WI38 (cell line): ENCODE measurements at regions not wholly inside any gene's neighbourhood (a gene's known extent, or its start where the extent isn't known, plus 50 kb on each side); places are given as distances from the start of the nearest gene placed in this dataset.

Experiments
- H3K4me3 ChIP-seq: 2 replicates; pipeline ENCODE4 v1.5.1; 2011; ENCODE audit warnings: low read depth, mild to moderate bottlenecking, control low read depth, low read length
- TF ChIP-seq, protein P1 (sequence below): IDR thresholded peaks from 2 replicates; pipeline ENCODE4 v1.5.1; 2012; ENCODE audit warnings: low read depth, mild to moderate bottlenecking, control low read depth, low read length

DNA sequence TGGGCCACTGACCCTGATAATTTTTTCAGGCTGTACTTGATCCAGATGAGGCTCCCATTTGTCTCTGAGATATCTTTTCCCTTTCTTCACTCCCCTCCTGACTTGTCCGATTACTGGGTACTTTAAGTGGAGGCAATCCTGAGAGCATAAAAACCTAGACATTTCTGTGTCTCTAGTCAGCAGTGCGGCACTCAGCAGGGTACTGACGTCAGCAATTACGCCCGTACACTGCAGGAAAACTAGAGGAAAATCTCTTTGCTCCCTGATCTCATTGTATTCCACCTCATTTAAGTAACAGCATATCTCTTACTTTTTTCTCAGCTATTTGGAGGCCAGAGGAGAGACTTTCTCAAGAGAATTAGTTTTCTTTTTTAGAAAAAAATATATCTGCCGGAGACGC lies 315.5 kb upstream of the OR4E1 start:
- no peak overlapping the region for H3K4me3 ChIP-seq

DNA sequence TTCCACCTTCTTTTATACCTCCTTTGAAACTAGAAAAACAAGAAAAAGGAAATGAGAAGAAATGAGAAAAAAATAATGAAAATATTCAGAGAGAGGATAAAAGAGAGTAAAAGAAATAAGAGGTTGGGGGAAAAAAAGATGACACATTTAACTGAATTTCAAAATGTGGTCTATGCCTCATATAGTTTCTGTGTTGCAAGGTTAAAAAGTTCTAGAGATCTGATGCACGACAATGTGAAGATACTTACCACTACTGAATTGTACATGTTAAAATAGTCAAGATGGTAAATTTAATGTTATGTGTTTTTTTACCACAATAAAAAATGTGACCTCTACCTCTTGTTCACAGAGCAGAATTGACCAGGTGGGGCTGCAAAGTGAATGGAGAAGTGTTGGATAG lies 314.8 kb upstream of the OR4E1 start:
- TF ChIP-seq, protein P1, sequence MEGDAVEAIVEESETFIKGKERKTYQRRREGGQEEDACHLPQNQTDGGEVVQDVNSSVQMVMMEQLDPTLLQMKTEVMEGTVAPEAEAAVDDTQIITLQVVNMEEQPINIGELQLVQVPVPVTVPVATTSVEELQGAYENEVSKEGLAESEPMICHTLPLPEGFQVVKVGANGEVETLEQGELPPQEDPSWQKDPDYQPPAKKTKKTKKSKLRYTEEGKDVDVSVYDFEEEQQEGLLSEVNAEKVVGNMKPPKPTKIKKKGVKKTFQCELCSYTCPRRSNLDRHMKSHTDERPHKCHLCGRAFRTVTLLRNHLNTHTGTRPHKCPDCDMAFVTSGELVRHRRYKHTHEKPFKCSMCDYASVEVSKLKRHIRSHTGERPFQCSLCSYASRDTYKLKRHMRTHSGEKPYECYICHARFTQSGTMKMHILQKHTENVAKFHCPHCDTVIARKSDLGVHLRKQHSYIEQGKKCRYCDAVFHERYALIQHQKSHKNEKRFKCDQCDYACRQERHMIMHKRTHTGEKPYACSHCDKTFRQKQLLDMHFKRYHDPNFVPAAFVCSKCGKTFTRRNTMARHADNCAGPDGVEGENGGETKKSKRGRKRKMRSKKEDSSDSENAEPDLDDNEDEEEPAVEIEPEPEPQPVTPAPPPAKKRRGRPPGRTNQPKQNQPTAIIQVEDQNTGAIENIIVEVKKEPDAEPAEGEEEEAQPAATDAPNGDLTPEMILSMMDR, result no peak
- no peak overlapping the region for H3K4me3 ChIP-seq

More for the DNA sequence above, 315.5 kb upstream of the OR4E1 start:
- TF ChIP-seq, protein P1, result no peak

DNA sequence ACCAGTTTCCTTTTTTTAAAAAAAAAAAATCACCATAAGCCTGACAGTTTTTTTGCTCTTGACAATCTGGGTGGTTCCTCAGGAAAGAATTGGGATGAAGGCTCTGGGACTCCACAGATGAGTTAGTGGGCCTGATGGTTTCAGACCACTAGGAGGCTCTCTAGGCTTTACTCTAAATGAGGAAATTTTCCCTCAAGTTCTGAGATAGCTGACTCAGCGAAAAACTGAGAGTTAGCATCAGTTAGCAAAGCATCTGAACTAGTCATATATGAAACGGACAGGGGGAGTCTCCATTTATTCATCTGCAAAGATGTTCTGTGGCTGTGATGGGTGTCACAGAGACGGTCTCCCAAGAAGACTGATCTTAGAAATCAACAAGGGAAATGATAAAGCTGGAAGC lies 314.3 kb upstream of the OR4E1 start:
- no peak overlapping the region for H3K4me3 ChIP-seq
- TF ChIP-seq, protein P1, result no peak

DNA sequence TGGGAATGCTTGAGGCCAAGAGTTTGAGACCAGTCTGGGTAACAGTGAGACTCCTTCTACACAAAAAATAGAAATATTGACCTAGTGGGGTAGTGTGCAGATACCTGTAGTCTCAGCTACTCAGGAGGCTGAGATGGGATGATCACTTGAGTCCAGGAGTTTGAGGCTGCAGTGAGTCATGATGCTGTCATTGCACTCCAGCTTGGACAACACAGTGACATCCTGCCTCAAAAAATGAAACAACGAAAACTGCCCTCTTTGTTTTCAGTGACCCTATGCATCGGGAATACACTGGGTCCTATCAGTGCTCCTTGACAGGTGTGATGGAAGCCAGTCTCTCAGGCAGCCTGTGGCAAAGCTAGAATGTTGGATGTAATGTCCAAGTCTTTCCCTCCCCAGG lies 311.5 kb upstream of the OR4E1 start:
- no peak overlapping the region for H3K4me3 ChIP-seq
- TF ChIP-seq, protein P1, result no peak

DNA sequence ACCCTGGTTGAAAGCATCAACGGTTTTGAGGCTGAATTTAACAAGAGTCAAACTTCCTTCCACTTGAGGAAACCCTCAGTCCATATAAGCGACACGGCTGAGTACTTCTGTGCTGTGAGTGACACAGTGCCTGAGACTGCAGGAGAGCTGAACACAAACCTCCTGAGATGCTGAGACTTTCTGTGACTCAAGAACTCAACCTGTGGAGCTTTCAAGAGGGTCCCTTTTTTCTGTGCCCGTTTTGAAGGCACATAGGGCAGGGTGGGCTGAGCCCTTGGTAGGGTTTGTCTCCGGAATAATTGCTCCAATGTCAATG lies 305.3 kb upstream of the OR4E1 start:
- TF ChIP-seq, protein P1, result no peak
- no peak overlapping the region for H3K4me3 ChIP-seq

DNA sequence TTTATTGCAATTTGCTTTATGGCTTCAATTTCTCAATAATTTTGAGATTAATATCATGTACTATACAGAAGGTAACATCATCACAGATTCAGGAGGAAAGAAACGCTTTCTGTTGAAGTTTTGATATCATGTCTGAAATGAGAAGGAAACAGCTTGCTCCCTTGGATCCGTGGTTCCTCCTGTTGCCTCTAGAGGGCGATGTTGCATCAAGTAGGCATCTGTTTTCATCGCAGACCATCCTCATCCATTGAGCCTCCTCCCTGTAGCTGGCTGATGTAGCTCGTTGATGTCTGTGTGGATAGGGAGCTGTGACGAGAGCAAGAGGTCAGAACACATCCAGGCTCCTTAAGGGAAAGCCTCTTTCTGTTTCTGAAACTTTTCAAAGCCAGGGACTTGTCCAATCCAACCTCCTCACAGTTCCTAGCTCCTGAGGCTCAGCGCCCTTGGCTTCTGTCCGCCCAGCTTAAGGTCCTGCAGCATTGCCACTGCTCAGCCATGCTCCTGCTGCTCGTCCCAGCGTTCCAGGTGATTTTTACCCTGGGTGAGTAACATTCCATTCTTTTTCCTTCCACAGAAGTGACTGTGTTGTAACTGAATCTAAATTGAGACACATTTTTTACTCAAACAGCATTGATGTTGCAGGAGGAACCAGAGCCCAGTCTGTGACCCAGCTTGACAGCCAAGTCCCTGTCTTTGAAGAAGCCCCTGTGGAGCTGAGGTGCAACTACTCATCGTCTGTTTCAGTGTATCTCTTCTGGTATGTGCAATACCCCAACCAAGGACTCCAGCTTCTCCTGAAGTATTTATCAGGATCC lies 304.8 kb upstream of the OR4E1 start:
- no peak overlapping the region for H3K4me3 ChIP-seq
- TF ChIP-seq, protein P1, result peak; percentile 25; the same call in 1 of the 2 replicates

DNA sequence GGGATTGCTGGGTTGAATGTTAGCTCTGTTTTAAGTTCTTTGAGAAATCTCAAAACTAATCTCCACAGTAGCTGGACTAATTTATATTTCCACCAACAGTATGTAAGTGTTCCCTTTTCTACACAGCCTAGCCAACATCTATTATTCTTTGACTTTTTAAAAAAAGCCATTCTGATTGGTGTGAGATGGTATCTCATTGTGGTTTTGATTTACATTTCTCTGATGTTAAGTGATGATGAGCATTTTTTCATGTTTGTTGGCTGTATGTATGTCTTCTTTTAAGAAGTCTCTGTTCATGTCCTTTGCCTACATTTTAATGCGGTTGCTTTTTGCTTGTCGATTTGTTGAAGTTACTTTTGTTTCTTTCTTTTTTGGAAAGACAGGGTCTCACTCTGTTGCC lies 301.1 kb upstream of the OR4E1 start:
- no peak overlapping the region for H3K4me3 ChIP-seq
- TF ChIP-seq, protein P1, result no peak
